ENCODE measurements at regions not wholly inside any gene's neighbourhood (a gene's known extent, or its start where the extent isn't known, plus 50 kb on each side); places are given as distances from the start of the nearest gene placed in this dataset.
"Not testable (repeated sequence)": the region's sequence is repeated elsewhere in the genome, so short reads cannot be mapped to it uniquely, and the experiment has no call there.

DNA sequence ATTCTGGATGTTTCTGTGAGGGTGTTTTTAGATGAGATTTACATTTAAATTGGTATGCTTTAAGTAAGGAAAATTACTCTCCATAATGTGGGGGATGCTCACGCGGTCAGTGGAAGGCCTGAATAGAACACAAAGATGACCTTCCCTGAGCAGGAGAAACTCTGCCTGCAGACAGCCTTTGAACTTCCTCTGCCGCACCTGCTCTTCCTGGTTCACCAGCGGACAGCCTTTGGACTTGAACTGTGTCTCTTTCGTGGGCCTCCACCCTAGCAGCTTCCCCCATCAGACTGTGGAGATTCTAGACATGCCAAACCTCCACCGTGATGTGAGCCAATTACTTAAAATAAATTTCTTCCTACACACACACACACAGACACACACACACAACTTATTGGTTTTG is 210.7 kb downstream of the EFCAB11 start:
- Mint-ChIP-seq H3K9me3 (peaks cover 5 to 23% (median 7%) of the 10 kb centered on the region in 3 donors), H3K27me3 (peaks cover 2% of the 10 kb centered on the region), H3K36me3 (peaks cover 3% of the 10 kb centered on the region), H3K27ac (no peak overlapping the region), H3K4me3 (no peak overlapping the region), H3K4me1 (peaks cover 0 to 1% (median 0%) of the 10 kb centered on the region in 3 donors)

DNA sequence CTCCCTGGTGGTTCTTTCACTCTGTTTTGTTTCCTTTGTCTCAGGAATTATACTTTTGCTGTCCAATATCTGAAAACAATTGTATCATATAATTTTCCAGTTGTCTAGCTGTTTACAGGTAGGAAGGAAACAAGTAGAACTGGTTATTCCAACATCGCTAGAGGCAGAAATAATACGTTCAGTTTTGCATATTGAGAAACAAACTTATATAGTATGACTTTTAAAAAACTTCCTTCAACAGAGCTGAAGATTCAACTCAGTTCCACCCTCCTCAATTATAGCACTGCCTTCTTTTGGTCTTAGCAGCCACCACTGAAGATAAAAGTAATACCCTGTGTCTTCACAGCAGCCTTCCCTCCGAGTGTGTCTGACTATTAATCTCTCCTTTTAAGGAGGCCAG is 214.3 kb downstream of the EFCAB11 start:
- Mint-ChIP-seq H3K4me1 (peaks cover 0 to 4% (median 1%) of the 10 kb centered on the region in 3 donors), H3K4me3 (no peak overlapping the region), H3K27ac (no peak overlapping the region), H3K27me3 (peaks cover 2% of the 10 kb centered on the region), H3K9me3 (peaks cover 2 to 4% (median 4%) of the 10 kb centered on the region in 3 donors), H3K36me3 (no peaks in the 10 kb centered on the region)

DNA sequence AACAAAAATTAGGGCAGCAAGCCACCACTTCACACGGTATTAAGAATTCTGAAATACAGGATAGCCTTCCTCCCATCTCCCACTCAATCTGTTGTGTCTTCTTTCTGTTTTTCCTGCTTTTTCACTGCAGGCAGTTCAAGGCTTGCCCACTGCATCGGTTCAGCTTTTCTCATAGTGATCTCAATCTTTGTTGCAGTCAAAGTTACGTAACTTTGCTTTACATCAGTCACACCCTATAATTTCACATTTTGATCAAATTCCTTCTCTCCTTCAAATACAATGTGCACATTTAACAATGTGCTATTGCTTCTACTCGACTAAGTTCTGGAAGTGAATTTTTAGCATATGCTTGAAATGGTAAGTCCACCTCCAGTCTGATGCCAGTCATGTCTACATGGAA is 217.6 kb downstream of the EFCAB11 start:
- Mint-ChIP-seq H3K4me1 (peaks cover 0 to 11% (median 3%) of the 10 kb centered on the region in 3 donors), H3K27me3 (no peaks in the 10 kb centered on the region), H3K4me3 (no peak overlapping the region), H3K27ac (no peak overlapping the region), H3K9me3 (peaks cover 2 to 11% (median 7%) of the 10 kb centered on the region in 3 donors), H3K36me3 (peaks cover 2% of the 10 kb centered on the region)

DNA sequence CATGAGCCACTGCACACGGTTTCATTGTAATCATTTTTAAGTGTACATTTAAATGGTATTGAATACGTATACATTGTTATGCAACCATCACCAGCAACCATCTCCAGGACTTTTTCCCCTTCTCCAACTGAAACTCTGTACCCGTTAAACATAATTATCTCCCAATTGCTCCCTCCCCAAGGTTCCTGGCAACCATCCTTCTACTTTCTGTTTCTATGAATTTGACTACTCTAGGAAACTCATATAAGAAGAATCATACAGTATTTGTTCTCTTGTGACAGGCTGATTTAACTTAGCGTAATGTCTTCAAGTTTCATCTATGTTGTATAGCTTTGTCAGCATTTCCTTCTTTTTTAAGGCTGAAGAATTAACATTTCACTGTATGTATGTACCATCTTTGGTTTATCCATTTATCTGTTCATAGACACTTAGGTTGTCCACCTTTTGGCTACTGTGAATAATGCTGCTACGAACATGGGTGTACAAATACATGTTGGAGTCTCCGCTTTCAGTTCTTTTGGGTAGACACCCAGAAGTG is 223.1 kb downstream of the EFCAB11 start:
- peaks cover 4% of the 10 kb centered on the region for H3K36me3 Mint-ChIP-seq
- H3K27me3 Mint-ChIP-seq = peaks cover 2% of the 10 kb centered on the region
- peaks cover 4 to 11% (median 7%) of the 10 kb centered on the region in 3 donors for H3K9me3 Mint-ChIP-seq
- no peak overlapping the region for H3K4me3 Mint-ChIP-seq
- H3K4me1 Mint-ChIP-seq = peaks cover 0 to 7% (median 5%) of the 10 kb centered on the region in 3 donors
- no peak overlapping the region for H3K27ac Mint-ChIP-seq

DNA sequence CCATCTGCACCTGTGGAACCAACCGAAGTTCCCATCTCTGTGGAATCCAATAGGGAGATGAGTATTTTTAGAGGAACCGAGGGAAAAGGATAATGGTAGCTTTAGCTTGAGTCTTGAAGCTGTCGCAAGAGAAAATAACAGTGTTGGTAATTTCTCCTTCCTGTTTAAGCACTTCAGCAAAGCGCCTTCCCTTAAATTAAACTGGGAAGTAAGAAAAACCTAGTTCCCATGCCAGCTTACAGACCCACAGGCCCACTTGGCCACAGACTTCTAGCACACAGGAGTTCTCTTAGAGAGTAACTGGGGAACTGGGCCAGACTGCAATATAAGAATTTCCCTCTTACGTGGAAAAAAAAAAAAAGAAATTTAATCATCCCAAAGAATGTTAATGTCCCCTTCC is 223.8 kb downstream of the EFCAB11 start:
- H3K27me3 Mint-ChIP-seq = peaks cover 2% of the 10 kb centered on the region
- no peak overlapping the region for H3K4me3 Mint-ChIP-seq

DNA sequence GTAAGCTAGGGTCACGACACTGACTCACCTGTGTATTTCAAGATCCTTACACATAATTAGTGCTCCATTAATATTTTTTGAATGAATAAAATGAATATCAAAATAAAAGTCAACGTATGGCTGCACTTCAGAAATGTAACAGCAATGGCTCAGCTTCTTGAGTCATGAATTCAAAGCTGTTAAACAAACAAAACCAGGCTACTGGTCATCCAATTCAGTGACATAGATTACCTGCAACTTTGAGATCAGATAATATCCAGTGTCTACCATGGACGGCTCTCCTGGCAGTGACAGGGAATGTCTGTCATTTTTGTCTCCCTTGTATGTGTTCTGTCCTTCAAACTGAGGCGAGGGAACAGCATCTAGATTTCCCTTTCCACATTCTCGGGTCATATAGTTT is 225.6 kb downstream of the EFCAB11 start:
- H3K9me3 Mint-ChIP-seq = peaks cover 4 to 10% (median 6%) of the 10 kb centered on the region in 3 donors
- H3K27me3 Mint-ChIP-seq = peaks cover 2% of the 10 kb centered on the region
- H3K4me1 Mint-ChIP-seq = peaks cover 13 to 14% (median 13%) of the 10 kb centered on the region in 3 donors
- no peak overlapping the region for H3K4me3 Mint-ChIP-seq
- no peak overlapping the region for H3K27ac Mint-ChIP-seq
- H3K36me3 Mint-ChIP-seq = peaks cover 4% of the 10 kb centered on the region

More for the DNA sequence above, 223.8 kb downstream of the EFCAB11 start:
- Mint-ChIP-seq H3K27ac (no peak overlapping the region), H3K4me1 (peaks cover 0 to 7% (median 5%) of the 10 kb centered on the region in 3 donors), H3K9me3 (peaks cover 4 to 11% (median 7%) of the 10 kb centered on the region in 3 donors), H3K36me3 (peaks cover 4% of the 10 kb centered on the region)

DNA sequence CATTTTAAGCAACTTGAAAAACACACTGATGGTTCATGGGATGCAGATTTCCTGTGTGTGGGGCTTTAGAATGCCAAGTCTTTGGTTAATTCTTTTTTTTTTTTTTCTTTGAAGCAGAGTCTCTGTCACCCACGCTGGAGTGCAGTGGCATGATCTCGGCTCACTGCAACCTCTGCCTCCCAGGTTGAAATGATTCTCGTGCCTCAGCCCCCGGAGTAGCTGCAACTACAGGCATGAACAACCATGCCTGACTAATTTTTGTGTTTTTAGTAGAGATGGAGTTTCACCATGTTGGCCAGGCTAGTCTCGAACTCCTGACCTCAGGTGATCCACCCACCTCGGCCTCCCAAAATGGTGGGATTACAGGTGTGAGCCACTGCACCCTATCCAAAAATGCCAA is 228.3 kb downstream of the EFCAB11 start:
- H3K4me3 Mint-ChIP-seq, H3K27me3 Mint-ChIP-seq, H3K36me3 Mint-ChIP-seq, H3K9me3 Mint-ChIP-seq, H3K27ac Mint-ChIP-seq: not testable (repeated sequence)
- peaks cover 16 to 30% (median 20%) of the 10 kb centered on the region in 3 donors for H3K4me1 Mint-ChIP-seq

DNA sequence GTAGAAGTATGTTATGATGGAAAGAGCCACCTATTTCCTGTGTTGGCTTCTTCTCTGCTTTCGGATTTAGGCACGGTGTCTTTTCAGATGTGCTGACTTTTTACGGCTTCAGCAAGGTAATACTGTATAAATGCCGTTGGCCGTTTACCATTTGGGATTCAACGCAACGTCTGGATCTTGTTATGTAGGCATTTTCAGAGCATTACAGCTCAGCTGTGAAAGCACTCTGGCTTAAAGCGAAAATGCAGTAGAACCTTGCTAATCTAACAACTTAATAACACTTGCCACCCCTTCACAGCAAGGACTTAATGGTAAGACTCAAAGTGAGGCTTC is 229.9 kb downstream of the EFCAB11 start:
- H3K4me1 Mint-ChIP-seq = peaks cover 31 to 46% (median 36%) of the 10 kb centered on the region in 3 donors
- peak overlapping the region in 2 of 3 donors; percentile 8 to 49 for H3K27ac Mint-ChIP-seq
- no peaks in the 10 kb centered on the region for H3K36me3 Mint-ChIP-seq
- H3K4me3 Mint-ChIP-seq = peak overlapping the region; percentile 31 to 73 (median 51)
- peaks cover 1% of the 10 kb centered on the region for H3K27me3 Mint-ChIP-seq
- peaks cover 0 to 1% (median 0%) of the 10 kb centered on the region in 3 donors for H3K9me3 Mint-ChIP-seq

DNA sequence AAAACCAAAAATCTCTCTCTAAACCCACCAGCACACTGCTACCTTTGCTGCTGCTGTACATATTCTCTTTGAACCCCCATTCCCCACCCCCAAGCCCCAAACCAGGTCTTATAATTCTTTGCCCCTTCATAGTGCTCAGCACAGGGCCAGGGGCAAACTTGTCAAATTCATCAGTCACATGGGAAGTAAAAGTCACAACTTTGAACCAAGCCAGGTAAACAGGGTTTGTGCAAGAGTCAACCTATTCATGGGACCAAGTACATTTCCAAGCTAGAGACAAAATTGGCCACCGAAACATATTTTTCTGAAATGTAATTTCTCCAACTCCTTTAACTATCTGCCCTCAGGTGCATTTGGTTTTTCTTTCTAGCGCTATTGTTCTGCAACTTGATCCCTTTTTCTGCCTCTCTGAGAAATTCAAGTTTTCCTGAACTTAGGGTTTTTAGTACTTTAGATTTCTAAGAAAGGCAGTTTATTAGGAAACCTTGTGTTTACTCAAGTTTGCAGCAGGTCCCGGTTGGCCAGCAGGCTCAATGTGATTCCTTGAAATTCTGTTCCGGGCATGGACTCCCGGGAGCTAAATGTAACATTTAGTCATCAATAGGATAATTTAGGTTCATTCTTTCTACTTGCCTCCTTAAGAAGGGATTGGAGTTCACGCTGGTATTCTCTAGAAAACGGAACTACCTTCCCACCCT is 230.5 kb downstream of the EFCAB11 start:
- no peaks in the 10 kb centered on the region for H3K36me3 Mint-ChIP-seq
- peaks cover 35 to 50% (median 40%) of the 10 kb centered on the region in 3 donors for H3K4me1 Mint-ChIP-seq
- peak overlapping the region in 2 of 4 donors; percentile 31 to 73 for H3K4me3 Mint-ChIP-seq
- H3K9me3 Mint-ChIP-seq = peaks cover 0 to 3% (median 1%) of the 10 kb centered on the region in 3 donors
- H3K27ac Mint-ChIP-seq = peak overlapping the region in 2 of 3 donors; percentile 8 to 51
- H3K27me3 Mint-ChIP-seq = peaks cover 1% of the 10 kb centered on the region

DNA sequence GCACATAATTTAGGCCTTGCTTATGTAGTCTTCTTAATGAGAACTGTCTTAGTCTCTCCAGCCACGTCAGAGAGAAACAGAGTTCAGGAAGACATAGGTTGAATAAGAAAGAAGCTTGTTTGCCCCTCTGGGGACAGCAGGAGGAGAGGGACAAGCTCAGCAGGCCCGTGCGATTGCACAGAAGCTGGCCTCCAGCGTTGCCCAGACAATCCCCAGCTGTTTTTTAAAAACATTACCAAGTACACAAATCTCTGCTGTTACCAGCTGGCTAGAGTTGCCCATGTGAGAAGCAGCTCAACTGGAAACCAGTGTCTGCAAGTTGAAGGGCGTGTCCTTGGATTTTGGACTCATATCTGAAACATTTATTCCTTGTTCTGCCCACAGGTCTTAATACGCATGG is 232.6 kb downstream of the EFCAB11 start:
- peaks cover 35 to 55% (median 42%) of the 10 kb centered on the region in 3 donors for H3K4me1 Mint-ChIP-seq

DNA sequence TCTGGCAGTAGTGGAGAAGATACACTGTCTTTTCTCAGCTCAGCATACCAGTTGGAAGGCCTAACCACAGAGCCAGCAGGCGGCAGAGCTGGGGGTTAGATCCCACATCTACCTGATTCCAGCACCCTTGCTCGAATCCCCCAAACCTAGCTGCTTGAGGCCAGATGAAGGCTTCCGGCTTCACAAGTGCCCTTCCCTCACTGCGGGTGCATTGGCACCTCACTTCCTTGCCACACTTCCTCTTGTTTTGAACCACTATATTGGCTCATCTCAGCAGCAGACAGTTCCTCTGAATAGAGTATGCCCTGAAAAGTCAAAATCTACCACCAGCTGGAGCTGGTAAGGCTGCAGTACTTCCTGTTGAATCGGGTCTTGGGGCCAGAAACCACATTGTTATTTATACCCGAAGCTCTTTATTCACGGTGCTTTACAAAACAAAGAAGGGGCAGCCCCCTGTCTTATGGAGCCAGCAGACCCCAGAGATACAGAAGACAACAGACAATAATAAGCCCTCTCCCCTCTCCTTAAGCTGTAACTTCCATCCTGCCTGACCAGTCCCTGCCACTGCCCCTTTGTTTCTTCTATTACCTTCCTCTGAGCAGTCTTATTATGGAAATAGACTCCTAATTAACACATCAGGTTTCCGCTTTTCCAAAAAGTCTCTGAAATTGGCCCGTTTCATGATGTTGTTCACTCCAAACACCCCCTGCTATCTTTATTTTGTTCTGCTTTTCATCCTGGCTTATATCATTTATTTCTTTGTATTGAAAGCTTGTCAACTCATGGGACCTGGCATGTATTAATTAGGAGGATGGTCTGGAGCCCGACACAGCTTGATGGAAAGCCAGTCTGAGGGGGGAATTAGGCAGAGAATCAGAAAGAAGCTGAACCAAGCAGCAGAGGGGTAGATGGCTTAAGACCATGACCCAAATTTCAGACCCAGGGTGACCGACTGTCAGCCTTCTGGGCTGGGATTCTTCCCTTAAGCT is 233.5 kb downstream of the EFCAB11 start:
- Mint-ChIP-seq H3K27ac (peak overlapping the region; percentile 78 to 99 (median 96)), H3K36me3 (peaks cover under 1% of the 10 kb centered on the region), H3K27me3 (peaks cover 1% of the 10 kb centered on the region), H3K4me1 (peaks cover 35 to 55% (median 42%) of the 10 kb centered on the region in 3 donors), H3K9me3 (peaks cover 0 to 3% (median 1%) of the 10 kb centered on the region in 3 donors), H3K4me3 (peak overlapping the region; percentile 18 to 81 (median 52))

More for the DNA sequence above, 232.6 kb downstream of the EFCAB11 start:
- Mint-ChIP-seq H3K4me3 (peak overlapping the region in 2 of 4 donors; percentile 81 to 83), H3K36me3 (no peaks in the 10 kb centered on the region), H3K27ac (peak overlapping the region; percentile 78 to 99 (median 86)), H3K9me3 (peaks cover 0 to 3% (median 1%) of the 10 kb centered on the region in 3 donors), H3K27me3 (peaks cover 1% of the 10 kb centered on the region)

DNA sequence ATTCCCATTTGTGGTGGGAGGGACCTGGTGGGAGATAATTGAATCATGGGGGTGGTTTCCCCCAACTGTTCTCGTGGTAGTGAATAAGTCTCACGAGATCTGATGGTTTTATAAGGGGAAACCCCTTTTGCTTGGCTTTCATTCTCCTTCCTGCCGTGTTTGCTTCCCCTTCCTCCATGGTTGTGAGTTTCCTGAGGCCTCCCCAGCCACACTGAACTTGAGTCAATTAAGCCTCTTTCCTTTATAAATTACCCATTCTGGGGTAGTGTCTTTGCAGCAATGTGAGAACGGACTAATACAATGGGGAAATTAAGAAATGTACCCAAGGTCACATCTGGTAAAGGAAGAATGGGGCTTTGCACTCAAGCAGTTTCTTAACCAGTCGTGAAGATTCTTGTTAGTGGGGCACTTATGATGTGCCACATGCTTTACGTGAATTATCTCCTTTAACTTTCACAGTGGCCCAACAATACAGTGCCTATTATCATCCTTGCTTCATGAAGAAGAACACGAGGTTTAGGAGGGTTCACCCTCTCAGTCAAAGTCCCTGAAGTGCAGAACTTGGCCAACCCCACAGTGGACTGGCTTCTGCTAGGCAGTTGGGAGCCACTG is 234.3 kb downstream of the EFCAB11 start:
- Mint-ChIP-seq H3K27me3 (peaks cover 1% of the 10 kb centered on the region), H3K4me3 (peak overlapping the region in 3 of 4 donors; percentile 27 to 81 (median 78)), H3K4me1 (peaks cover 35 to 54% (median 42%) of the 10 kb centered on the region in 3 donors), H3K36me3 (peaks cover 3% of the 10 kb centered on the region), H3K27ac (peak overlapping the region; percentile 78 to 99 (median 96)), H3K9me3 (peaks cover 0 to 3% (median 1%) of the 10 kb centered on the region in 3 donors)

DNA sequence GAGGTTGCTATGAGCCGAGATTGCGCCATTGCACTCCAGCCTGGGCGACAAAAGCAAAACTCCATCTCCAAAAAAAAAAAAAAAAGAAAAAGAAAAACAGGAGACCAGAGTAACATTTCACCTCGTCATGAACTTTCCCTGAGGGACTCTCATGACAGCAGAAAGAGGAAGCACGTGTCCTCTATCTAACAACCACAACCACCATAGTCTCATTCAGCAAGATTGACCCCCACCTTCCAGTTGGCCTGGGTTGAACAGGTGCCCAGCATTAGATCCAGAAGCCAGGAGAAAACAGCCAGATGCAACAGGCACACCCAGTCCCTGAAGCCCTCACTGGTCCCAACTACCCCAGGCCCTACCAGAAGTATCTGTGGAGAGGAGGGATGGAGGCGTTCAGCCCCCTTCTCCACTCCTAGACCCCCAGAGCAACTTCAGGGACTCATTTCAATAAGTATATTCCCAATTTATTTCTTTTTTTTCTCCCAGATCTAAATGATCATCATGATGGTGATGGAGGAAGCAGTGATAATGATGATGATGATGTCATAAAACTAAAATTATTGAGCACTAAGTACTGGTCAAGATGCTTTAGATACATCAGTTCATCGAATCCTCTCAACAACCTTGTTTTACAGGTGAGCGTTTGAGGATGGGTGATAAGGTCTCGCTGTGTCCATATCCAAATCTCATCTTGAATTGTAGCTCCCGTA is 235.0 kb downstream of the EFCAB11 start:
- Mint-ChIP-seq H3K9me3 (peaks cover 0 to 3% (median 1%) of the 10 kb centered on the region in 3 donors), H3K4me3 (peak overlapping the region in 3 of 4 donors; percentile 27 to 47 (median 41)), H3K27ac (peak overlapping the region; percentile 78 to 99 (median 96)), H3K4me1 (peaks cover 29 to 48% (median 36%) of the 10 kb centered on the region in 3 donors), H3K36me3 (peaks cover 3% of the 10 kb centered on the region), H3K27me3 (peaks cover 1% of the 10 kb centered on the region)

All from IgD-negative memory B cell (primary cell).